IMR-90 (cell line): ENCODE measurements at regions not wholly inside any gene's neighbourhood (a gene's known extent, or its start where the extent isn't known, plus 50 kb on each side); places are given as distances from the start of the nearest gene placed in this dataset.
A peak's percentile ranks its signal among the peaks of the same experiment; 100 is the strongest.

Experiments used
- ATAC-seq: fragments of 200-7000 bp; cut with Tn5 transposase; 2 replicates; pipeline ENCODE4 v1.9.1; 2020; ENCODE audit warnings: low read depth, mild to moderate bottlenecking, moderate library complexity
- BruUV-seq: library from RNA; stranded (reverse); fragments of 400-500 nt; replicated peaks from 2 replicates; lab custom pipeline; 2021; lab: Mats Ljungman, UMichigan
- CTCF ChIA-PET: fragments of 300-600 bp; formaldehyde crosslinking; extraction: SDS; loops from one replicate; lab custom pipeline; 2021; ENCODE audit warnings: antibody characterized with exemption; lab: Yijun Ruan, JAX
- POLR2A ChIA-PET: fragments of 300-600 bp; sonication (Branson Sonifier 250); formaldehyde crosslinking; loops from one replicate; lab custom pipeline; 2022; ENCODE audit warnings: antibody characterized with exemption; ENCODE audit not compliant: unreplicated experiment; lab: Charles Lee
- DNase-seq: peaks from one replicate; pipeline ENCODE4 v3.0.0; 2013
- H2AFZ ChIP-seq: replicated peaks from 2 replicates; pipeline ENCODE3; 2013; ENCODE audit warnings: low read length, mild to moderate bottlenecking; ENCODE audit not compliant: poor library complexity
- H2AK5ac ChIP-seq: 2 replicates; pipeline ENCODE4 v1.6.1; 2013; ENCODE audit warnings: low read depth, low read length, inconsistent platforms
- H2AK9ac ChIP-seq: replicated peaks from 2 replicates; pipeline ENCODE3; 2013; ENCODE audit warnings: mild to moderate bottlenecking, low read depth, low read length, moderate library complexity; ENCODE audit not compliant: poor library complexity
- H2BK120ac ChIP-seq: 2 replicates; pipeline ENCODE4 v1.6.1; 2013; ENCODE audit warnings: low read depth, low read length, inconsistent platforms
- H2BK15ac ChIP-seq: 3 replicates; pipeline ENCODE4 v1.6.1; 2013; ENCODE audit warnings: low read depth, low read length, inconsistent platforms
- H2BK20ac ChIP-seq: 2 replicates; pipeline ENCODE4 v1.6.1; 2013; ENCODE audit warnings: low read depth, mild to moderate bottlenecking, inconsistent platforms, low read length, moderate library complexity
- H2BK5ac ChIP-seq: 2 replicates; pipeline ENCODE4 v1.6.1; 2013; ENCODE audit warnings: mild to moderate bottlenecking, low read depth, low read length, inconsistent platforms; ENCODE audit not compliant: poor library complexity, severe bottlenecking
- H3K14ac ChIP-seq: replicated peaks from 2 replicates; pipeline ENCODE4 v1.6.1; 2013; ENCODE audit warnings: low read depth, low read length, inconsistent platforms
- H3K18ac ChIP-seq: 2 replicates; pipeline ENCODE4 v1.6.1; 2013; ENCODE audit warnings: low read depth, low read length, control low read depth
- H3K23ac ChIP-seq: 2 replicates; pipeline ENCODE4 v1.6.1; 2013; ENCODE audit warnings: low read depth, low read length, inconsistent platforms
- H3K27ac ChIP-seq: 2 replicates; pipeline ENCODE4 v1.5.1; 2013; ENCODE audit warnings: mild to moderate bottlenecking, control low read depth, low read length; ENCODE audit not compliant: insufficient read depth
- H3K27me3 ChIP-seq: 2 replicates; pipeline ENCODE4 v1.6.1; 2013; ENCODE audit warnings: low read length; ENCODE audit not compliant: control insufficient read depth, insufficient read depth
- H3K36me3 ChIP-seq: 2 replicates; pipeline ENCODE4 v1.6.1; 2013; ENCODE audit warnings: low read length, mixed read lengths; ENCODE audit not compliant: control insufficient read depth, insufficient read depth
- H3K4ac ChIP-seq: 2 replicates; pipeline ENCODE4 v1.6.1; 2013; ENCODE audit warnings: low read depth, low read length, inconsistent platforms
- H3K4me1 ChIP-seq: 2 replicates; pipeline ENCODE4 v1.6.1; 2013; ENCODE audit warnings: low read length, mixed read lengths; ENCODE audit not compliant: control insufficient read depth, insufficient read depth
- H3K4me2 ChIP-seq: 2 replicates; pipeline ENCODE4 v1.6.1; 2013; ENCODE audit warnings: low read depth, mild to moderate bottlenecking, control low read depth, low read length, moderate library complexity
- H3K4me3 ChIP-seq: 2 replicates; pipeline ENCODE4 v1.5.1; 2013; ENCODE audit warnings: low read depth, mild to moderate bottlenecking, control low read depth, low read length, moderate library complexity; ENCODE audit not compliant: insufficient read depth
- H3K56ac ChIP-seq: 2 replicates; pipeline ENCODE4 v1.6.1; 2013; ENCODE audit warnings: low read length, inconsistent platforms; ENCODE audit not compliant: insufficient read depth; ENCODE audit errors: extremely low read depth
- H3K79me1 ChIP-seq, 2 experiments: 2 replicates each; pipeline ENCODE4 v1.6.1; 2013; ENCODE audit warnings: low read length in 2 of 2, inconsistent platforms in 1 of 2, low read depth in 1 of 2
- H3K9ac ChIP-seq: 2 replicates; pipeline ENCODE4 v1.6.1; 2013; ENCODE audit warnings: low read depth, low read length, control low read depth
- H3K9me1 ChIP-seq: 2 replicates; pipeline ENCODE4 v1.6.1; 2013; ENCODE audit warnings: low read length, inconsistent platforms; ENCODE audit not compliant: insufficient read depth
- H3K9me3 ChIP-seq: 2 replicates; pipeline ENCODE4 v1.6.1; 2013; ENCODE audit warnings: low read length; ENCODE audit not compliant: control insufficient read depth, insufficient read depth
- H4K20me1 ChIP-seq: 2 replicates; pipeline ENCODE4 v1.6.1; 2013; ENCODE audit warnings: low read length, inconsistent platforms; ENCODE audit not compliant: insufficient read depth
- H4K5ac ChIP-seq: 2 replicates; pipeline ENCODE4 v1.6.1; 2013; ENCODE audit warnings: mild to moderate bottlenecking, low read depth, low read length, control low read depth
- H4K8ac ChIP-seq, 2 experiments: 2 replicates each; pipeline ENCODE4 v1.6.1; 2013; ENCODE audit warnings: low read depth in 2 of 2, low read length in 2 of 2, control low read depth in 1 of 2, inconsistent platforms in 1 of 2
- H4K91ac ChIP-seq: 2 replicates; pipeline ENCODE4 v1.6.1; 2013; ENCODE audit warnings: low read depth, low read length, inconsistent platforms; ENCODE audit not compliant: insufficient read depth
- BHLHE40 ChIP-seq: fragments of 150-350 bp; IDR thresholded peaks from 2 replicates; pipeline ENCODE4 v1.6.1; 2016; ENCODE audit warnings: mild to moderate bottlenecking, low read depth, low read length
- CEBPB ChIP-seq: IDR thresholded peaks from 2 replicates; pipeline ENCODE4 v1.6.1; 2012; ENCODE audit warnings: low read depth, low read length, improper control_type of control experiment
- CHD1 ChIP-seq: IDR thresholded peaks from 2 replicates; pipeline ENCODE4 v1.6.1; 2012; ENCODE audit warnings: low read depth, low read length, improper control_type of control experiment
- CTCF ChIP-seq: conservative IDR thresholded peaks from 2 replicates; pipeline ENCODE4 v1.5.1; 2012; ENCODE audit warnings: mild to moderate bottlenecking, low read depth, low read length, improper control_type of control experiment
- ELK1 ChIP-seq: fragments of 150-350 bp; IDR thresholded peaks from 2 replicates; pipeline ENCODE4 v1.6.1; 2016; ENCODE audit warnings: low read depth, mild to moderate bottlenecking, low read length, moderate library complexity, borderline replicate concordance
- FOS ChIP-seq: fragments of 150-350 bp; IDR thresholded peaks from 2 replicates; pipeline ENCODE4 v1.6.1; 2016; ENCODE audit warnings: low read depth, low read length
- MAFK ChIP-seq: IDR thresholded peaks from 2 replicates; pipeline ENCODE4 v1.6.1; 2012; ENCODE audit warnings: low read depth, low read length, improper control_type of control experiment
- MAZ ChIP-seq: IDR thresholded peaks from 2 replicates; pipeline ENCODE4 v1.6.1; 2012; ENCODE audit warnings: low read depth, mild to moderate bottlenecking, low read length, improper control_type of control experiment, moderate library complexity, borderline replicate concordance
- MXI1 ChIP-seq: IDR thresholded peaks from 2 replicates; pipeline ENCODE4 v1.6.1; 2012; ENCODE audit warnings: low read depth, mild to moderate bottlenecking, low read length, moderate library complexity, borderline replicate concordance
- NFE2L2 ChIP-seq: fragments of 150-350 bp; IDR thresholded peaks from 2 replicates; pipeline ENCODE4 v1.6.1; 2016; ENCODE audit warnings: low read depth, mild to moderate bottlenecking, low read length
- POLR2A ChIP-seq: IDR thresholded peaks from 2 replicates; pipeline ENCODE4 v1.6.1; 2012; ENCODE audit warnings: mild to moderate bottlenecking, low read depth, low read length
- RAD21 ChIP-seq: IDR thresholded peaks from 2 replicates; pipeline ENCODE4 v1.6.1; 2012; ENCODE audit warnings: low read length, improper control_type of control experiment
- RCOR1 ChIP-seq: IDR thresholded peaks from 2 replicates; pipeline ENCODE4 v1.6.1; 2012; ENCODE audit warnings: mild to moderate bottlenecking, low read length, improper control_type of control experiment; ENCODE audit not compliant: insufficient replicate concordance
- RFX5 ChIP-seq: IDR thresholded peaks from 2 replicates; pipeline ENCODE4 v1.8.0; 2012; ENCODE audit warnings: low read depth, mild to moderate bottlenecking, low read length, moderate library complexity
- SMC3 ChIP-seq: fragments of 150-350 bp; IDR thresholded peaks from 2 replicates; pipeline ENCODE4 v1.6.1; 2016; ENCODE audit warnings: low read depth, mild to moderate bottlenecking, antibody characterized with exemption, low read length, moderate library complexity
- USF2 ChIP-seq: fragments of 150-350 bp; IDR thresholded peaks from 2 replicates; pipeline ENCODE4 v1.6.1; 2017; ENCODE audit warnings: mild to moderate bottlenecking, antibody characterized with exemption, low read length, low read depth
- WGBS, 2 experiments: methylation state at CpG; one replicate each; pipeline versions ENCODE4 v1.1.5 to v1.1.7; 2013; ENCODE audit warnings: missing lambda C conversion rate in 2 of 2; ENCODE audit not compliant: insufficient read length in 1 of 2; ENCODE audit errors: extremely low coverage in 2 of 2; 5-methylcytosine and 5-hydroxymethylcytosine counted together
- dilution Hi-C: fragments of 300-500 bp; cut with HindIII; formaldehyde crosslinking; loops from one replicate; pipeline ENCODE4 v1.14.3; 2018; ENCODE audit warnings: low sequenced_read_pairs; ENCODE audit not compliant: unreplicated experiment
- in situ Hi-C: fragments of 300-500 bp; cut with MboI; formaldehyde crosslinking; loops from 3 replicates; pipeline ENCODE4 v1.14.3; 2019; ENCODE audit warnings: low sequenced_read_pairs, inconsistent platforms, mixed read lengths
- intact Hi-C: fragments of 100-400 bp; cut with micrococcal nuclease; formaldehyde crosslinking; loops from 2 replicates; pipeline ENCODE4 v1.10.0; 2022

GRCh38 chr2:204486321-204486720 lies 59.0 kb upstream of the PARD3B start:
- Histone ChIP-seq H2BK120ac (peak overlapping the region; percentile 69), H3K23ac (0 out of 2 replicates have a peak overlapping the region, but pooled peaks have one; percentile 32), H2AK9ac (no peak overlapping the region), H4K20me1 (no peaks in the 10 kb centered on the region), H3K14ac (peak overlapping the region; percentile 61), H2BK20ac (peak overlapping the region; percentile 77), H3K36me3 (no peaks in the 10 kb centered on the region), H3K4me2 (no peak overlapping the region), H4K8ac (peak overlapping the region; percentile 1 to 43; a peak in 3 of 4 replicates), H3K9me3 (no peaks in the 10 kb centered on the region), H3K9me1 (no peaks in the 10 kb centered on the region; the same call in 1 of the 2 replicates), H3K18ac (peak overlapping the region; percentile 86; the same call in 1 of the 2 replicates), H2BK15ac (peak overlapping the region; percentile 16; the same call in 2 of the 3 replicates), H4K5ac (peak overlapping the region; percentile 78; the same call in 1 of the 2 replicates), H3K27ac (no peak overlapping the region), H3K27me3 (no peaks in the 10 kb centered on the region), H3K56ac (no peak overlapping the region), H3K79me1 (no peaks in the 10 kb centered on the region), H3K4ac (peak overlapping the region; percentile 38; the same call in 1 of the 2 replicates), H3K4me3 (no peak overlapping the region), H4K91ac (peak overlapping the region; percentile 40), H3K4me1 (peaks cover 5% of the 10 kb centered on the region; the same call in 1 of the 2 replicates), H2AFZ (no peak overlapping the region), H2BK5ac (peak overlapping the region; percentile 90), H3K9ac (no peak overlapping the region), H2AK5ac (no peak overlapping the region; the same call in 1 of the 2 replicates)
- ChIA-PET POLR2A (no interaction called here), CTCF (no interaction called here)
- WGBS, 2 experiments: no CpG with 5 or more reads among the region's 3 CpGs
- intact Hi-C loops (loop anchor here (5.0 kb wide), 1 partner anchor 51 kb away; no protein-coding TSS in a partner anchor), in situ Hi-C loops (no loop called here), dilution Hi-C loops (no loop called here)
- no peak for TF ChIP-seq FOS
- TF ChIP-seq RFX5: no peak
- no peak for TF ChIP-seq SMC3
- TF ChIP-seq USF2: no peak
- TF ChIP-seq RAD21: no peak
- no peak for TF ChIP-seq MAZ
- TF ChIP-seq CHD1: no peak
- no peak for TF ChIP-seq MAFK
- TF ChIP-seq NFE2L2: no peak
- TF ChIP-seq ELK1: no peak
- no peak for TF ChIP-seq CTCF
- TF ChIP-seq POLR2A: no peak
- no peak for TF ChIP-seq CEBPB
- no peak for TF ChIP-seq BHLHE40
- no peak for TF ChIP-seq MXI1
- TF ChIP-seq RCOR1: no peak
- no TSS peak for BruUV-seq
- DNase-seq: no peak
- no peak for ATAC-seq
